GM23248 (cell line): ENCODE measurements at regions not wholly inside any gene's neighbourhood (a gene's known extent, or its start where the extent isn't known, plus 50 kb on each side); places are given as distances from the start of the nearest gene placed in this dataset.

Experiments
- DNase-seq: peaks from one replicate; pipeline ENCODE4 v3.0.0-alpha.2; 2015
- H2AFZ ChIP-seq: fragments of 200-600 bp; sonication (generic); 2 replicates; pipeline ENCODE4 v1.6.1; 2016; ENCODE audit warnings: antibody characterized with exemption
- H3F3A ChIP-seq: fragments of 200-600 bp; sonication (generic); 2 replicates; pipeline ENCODE4 v1.6.1; 2016; ENCODE audit warnings: mild to moderate bottlenecking, antibody characterized with exemption, mixed run types; ENCODE audit not compliant: insufficient read depth
- H3K27ac ChIP-seq: fragments of 200-600 bp; sonication (generic); 2 replicates; pipeline ENCODE4 v1.5.1; 2016; ENCODE audit warnings: mild to moderate bottlenecking
- H3K27me3 ChIP-seq: fragments of 200-600 bp; sonication (generic); replicated peaks from 2 replicates; pipeline ENCODE4 v1.6.1; 2016; ENCODE audit warnings: mild to moderate bottlenecking; ENCODE audit not compliant: insufficient read depth
- H3K36me3 ChIP-seq: fragments of 200-600 bp; sonication (generic); 2 replicates; pipeline ENCODE4 v1.6.1; 2016; ENCODE audit warnings: low read depth, mild to moderate bottlenecking
- H3K4me1 ChIP-seq: fragments of 200-600 bp; sonication (generic); 2 replicates; pipeline ENCODE4 v1.6.1; 2016; ENCODE audit warnings: mild to moderate bottlenecking; ENCODE audit not compliant: insufficient read depth
- H3K4me2 ChIP-seq: fragments of 200-600 bp; sonication (generic); one replicate; pipeline ENCODE4 v1.6.1; 2016; ENCODE audit warnings: mild to moderate bottlenecking; ENCODE audit not compliant: unreplicated experiment
- H3K4me3 ChIP-seq: fragments of 200-600 bp; sonication (generic); 2 replicates; pipeline ENCODE4 v1.5.1; 2016; ENCODE audit warnings: mild to moderate bottlenecking
- H3K79me2 ChIP-seq: fragments of 200-600 bp; sonication (generic); 2 replicates; pipeline ENCODE4 v1.6.1; 2016; ENCODE audit warnings: mild to moderate bottlenecking; ENCODE audit not compliant: insufficient read depth
- H3K9ac ChIP-seq: fragments of 200-600 bp; sonication (generic); 2 replicates; pipeline ENCODE4 v1.6.1; 2016; ENCODE audit warnings: mild to moderate bottlenecking
- H3K9me2 ChIP-seq: fragments of 200-600 bp; sonication (generic); 2 replicates; pipeline ENCODE4 v1.6.1; 2016; ENCODE audit warnings: mixed run types, mild to moderate bottlenecking, moderate library complexity; ENCODE audit not compliant: insufficient read depth
- H3K9me3 ChIP-seq: fragments of 200-600 bp; sonication (generic); one replicate; pipeline ENCODE4 v1.6.1; 2017; ENCODE audit warnings: low read depth
- H4K20me1 ChIP-seq: fragments of 200-600 bp; sonication (generic); 2 replicates; pipeline ENCODE4 v1.6.0; 2016; ENCODE audit not compliant: insufficient read depth
- EZH2 ChIP-seq: fragments of 200-600 bp; sonication (generic); IDR thresholded peaks from 2 replicates; pipeline ENCODE4 v1.6.1; 2018; ENCODE audit warnings: antibody characterized with exemption, mild to moderate bottlenecking; ENCODE audit not compliant: insufficient read depth, poor library complexity, severe bottlenecking
- EZH2phosphoT487 ChIP-seq: fragments of 200-600 bp; sonication (generic); IDR thresholded peaks from 2 replicates; pipeline ENCODE4 v1.6.1; 2018; ENCODE audit warnings: antibody characterized with exemption, moderate library complexity, mild to moderate bottlenecking, low read depth; ENCODE audit not compliant: insufficient read depth
- WGBS, 2 experiments: methylation state at CpG; one replicate each; pipeline ENCODE4 v1.1.6; 2015 to 2017; ENCODE audit warnings: low lambda C conversion rate in 2 of 2, low coverage in 1 of 2; ENCODE audit errors: missing lambda C conversion rate in 2 of 2; 5-methylcytosine and 5-hydroxymethylcytosine counted together
- in situ Hi-C: fragments of 300-500 bp; cut with MboI; formaldehyde crosslinking; loops from 2 replicates; pipeline ENCODE4 v1.15.0; 2020

DNA sequence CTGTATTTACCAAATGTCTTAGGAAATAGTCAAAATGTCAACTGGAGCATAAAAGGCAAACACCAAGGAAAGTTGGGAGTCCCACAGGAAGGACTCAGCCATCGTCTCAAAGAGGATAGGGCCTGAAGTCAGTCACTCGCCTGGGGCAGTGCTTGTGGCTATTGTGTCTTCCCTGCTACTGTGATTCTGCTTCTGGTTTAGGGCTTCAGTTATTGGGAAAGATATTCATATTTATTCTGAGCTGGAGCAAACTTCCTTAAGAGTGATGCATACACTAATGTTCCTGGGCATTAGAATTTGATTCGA lies 118.1 kb downstream of the EDEM1 start:
- in situ Hi-C loops = no loop called here
- 40 to 54% methylated on average over 3 of the region's 3 CpGs for WGBS, 2 experiments
- TF ChIP-seq EZH2 (no peak), EZH2phosphoT487 (no peak)

DNA sequence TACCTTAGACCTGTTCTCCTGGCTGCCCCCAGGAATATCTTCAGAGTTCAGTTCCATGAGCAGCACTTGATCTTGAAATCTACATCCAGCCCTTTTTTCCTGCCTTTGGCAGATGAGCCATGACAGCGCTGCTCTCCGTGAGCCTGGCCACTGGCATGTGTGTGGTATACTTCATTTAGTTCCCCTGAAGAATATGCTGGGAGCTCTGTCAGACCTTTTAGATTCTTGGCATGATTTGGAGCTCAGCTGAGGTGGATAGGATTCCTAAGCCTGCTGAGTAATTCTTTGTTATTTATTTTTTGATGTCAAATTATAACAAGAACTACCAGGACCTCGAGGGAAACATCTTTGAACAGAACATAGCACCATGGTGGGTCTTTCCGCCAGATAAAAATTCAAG lies 121.7 kb downstream of the EDEM1 start:
- no peak for DNase-seq
- no peak overlapping the region for H2AFZ ChIP-seq
- no peak overlapping the region for H3K27ac ChIP-seq
- H3F3A ChIP-seq = no peaks in the 10 kb centered on the region
- no peaks in the 10 kb centered on the region for H4K20me1 ChIP-seq
- in situ Hi-C loops = no loop called here
- H3K9me3 ChIP-seq = no peaks in the 10 kb centered on the region
- H3K79me2 ChIP-seq = no peaks in the 10 kb centered on the region
- H3K4me2 ChIP-seq = no peak overlapping the region
- WGBS, 2 experiments = 53 to 58% methylated on average over 4 of the region's 4 CpGs
- H3K27me3 ChIP-seq = no peaks in the 10 kb centered on the region
- no peak overlapping the region for H3K4me3 ChIP-seq
- no peaks in the 10 kb centered on the region for H3K4me1 ChIP-seq
- H3K36me3 ChIP-seq = no peaks in the 10 kb centered on the region
- H3K9me2 ChIP-seq = no peaks in the 10 kb centered on the region
- H3K9ac ChIP-seq = no peak overlapping the region
- TF ChIP-seq EZH2 = no peak
- TF ChIP-seq EZH2phosphoT487 = no peak

More for the DNA sequence above, 118.1 kb downstream of the EDEM1 start:
- DNase-seq = no peak
- H3K9ac ChIP-seq = no peak overlapping the region
- H2AFZ ChIP-seq = 0 out of 2 replicates have a peak overlapping the region, but pooled peaks have one; percentile 13
- H3K4me2 ChIP-seq = no peak overlapping the region
- no peaks in the 10 kb centered on the region for H3K79me2 ChIP-seq
- no peaks in the 10 kb centered on the region for H4K20me1 ChIP-seq
- H3K36me3 ChIP-seq = no peaks in the 10 kb centered on the region
- H3K9me2 ChIP-seq = no peaks in the 10 kb centered on the region
- H3K27me3 ChIP-seq = no peaks in the 10 kb centered on the region
- no peaks in the 10 kb centered on the region for H3K9me3 ChIP-seq
- H3K27ac ChIP-seq = no peak overlapping the region
- H3K4me3 ChIP-seq = no peak overlapping the region
- peaks cover 12% of the 10 kb centered on the region for H3K4me1 ChIP-seq
- H3F3A ChIP-seq = peaks cover 8% of the 10 kb centered on the region; the same call in 1 of the 2 replicates

DNA sequence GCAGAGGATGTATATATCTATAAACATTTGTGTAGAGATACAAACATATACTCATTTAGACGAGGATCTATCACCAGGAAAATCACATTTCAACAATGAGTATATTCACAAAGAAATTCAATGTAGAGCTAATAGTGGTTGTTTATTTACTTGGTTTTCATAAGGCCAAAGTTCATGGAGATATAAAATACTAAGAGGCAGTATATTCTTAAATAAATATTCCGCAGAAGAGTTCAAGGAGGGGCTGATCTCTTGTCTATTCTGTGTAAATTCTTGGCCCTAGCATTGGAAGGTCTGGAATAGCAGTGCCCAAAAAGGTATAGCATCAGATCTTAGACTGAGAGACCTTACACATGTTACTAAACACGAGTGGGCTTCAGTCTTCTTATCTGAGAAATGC lies 122.1 kb downstream of the EDEM1 start:
- WGBS, 2 experiments = 35 to 42% methylated on average over 3 of the region's 3 CpGs
- no peaks in the 10 kb centered on the region for H3K4me1 ChIP-seq
- in situ Hi-C loops = no loop called here

DNA sequence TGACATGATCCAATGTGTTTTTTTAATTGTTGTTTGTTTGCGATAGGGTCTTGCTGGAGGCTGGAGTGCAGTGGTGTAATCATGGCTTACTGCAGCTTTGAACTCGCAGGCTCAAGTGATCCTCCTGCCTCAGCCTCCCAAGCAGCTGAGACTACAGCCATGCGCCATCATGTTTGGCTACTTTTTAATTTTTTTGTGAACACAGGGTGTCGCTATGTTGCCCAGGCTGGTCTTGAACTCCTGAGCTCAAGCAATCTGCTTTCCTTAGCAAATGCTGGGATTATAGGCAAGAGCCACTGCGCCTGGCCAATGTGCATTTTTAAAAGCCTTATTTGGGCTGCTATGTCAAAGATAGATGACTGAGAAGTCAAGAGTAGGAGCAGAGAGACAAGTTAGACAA lies 123.0 kb downstream of the EDEM1 start:
- H3K9me3 ChIP-seq = no peaks in the 10 kb centered on the region
- in situ Hi-C loops = no loop called here
- no peaks in the 10 kb centered on the region for H3K79me2 ChIP-seq
- no peaks in the 10 kb centered on the region for H3K4me1 ChIP-seq
- no peak for DNase-seq
- H3K9ac ChIP-seq = no peak overlapping the region
- H3K4me2 ChIP-seq = no peak overlapping the region
- H4K20me1 ChIP-seq = no peaks in the 10 kb centered on the region
- no peaks in the 10 kb centered on the region for H3K27me3 ChIP-seq
- no peak overlapping the region for H3K27ac ChIP-seq
- TF ChIP-seq EZH2phosphoT487 = no peak
- TF ChIP-seq EZH2 = no peak
- H3K36me3 ChIP-seq = no peaks in the 10 kb centered on the region
- H3K9me2 ChIP-seq = no peaks in the 10 kb centered on the region
- H3K4me3 ChIP-seq = no peak overlapping the region
- no peak overlapping the region for H2AFZ ChIP-seq
- no peaks in the 10 kb centered on the region for H3F3A ChIP-seq
- 67 to 69% methylated on average over 5 of the region's 5 CpGs for WGBS, 2 experiments

More for the DNA sequence above, 122.1 kb downstream of the EDEM1 start:
- Histone ChIP-seq H3K4me2 (no peak overlapping the region), H3K9ac (no peak overlapping the region), H3F3A (no peaks in the 10 kb centered on the region), H3K27ac (no peak overlapping the region), H3K27me3 (no peaks in the 10 kb centered on the region), H2AFZ (no peak overlapping the region), H3K36me3 (no peaks in the 10 kb centered on the region), H3K9me2 (no peaks in the 10 kb centered on the region), H3K4me3 (no peak overlapping the region), H3K79me2 (no peaks in the 10 kb centered on the region), H3K9me3 (no peaks in the 10 kb centered on the region), H4K20me1 (no peaks in the 10 kb centered on the region)
- TF ChIP-seq EZH2phosphoT487 (no peak), EZH2 (no peak)
- DNase-seq = no peak

DNA sequence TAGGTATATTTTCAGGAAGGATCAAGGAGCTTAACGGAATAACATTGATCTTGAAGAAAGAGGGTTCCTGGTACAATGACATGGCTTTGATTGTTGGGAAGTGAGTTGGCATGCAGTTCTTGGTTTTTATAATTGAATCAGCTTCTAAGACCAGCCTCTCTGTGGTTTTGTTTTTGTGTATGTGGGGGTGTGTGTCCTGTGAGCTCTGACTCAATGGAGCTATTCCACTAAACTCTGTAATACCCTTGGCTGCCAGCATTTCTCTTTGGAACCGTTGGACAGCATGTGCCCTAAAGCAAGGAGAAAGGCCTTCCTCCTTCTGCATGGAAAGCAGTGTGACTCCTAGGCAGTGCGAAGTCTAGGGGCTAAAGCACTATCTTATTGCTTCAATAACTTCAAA lies 124.8 kb downstream of the EDEM1 start:
- Histone ChIP-seq H3F3A (no peaks in the 10 kb centered on the region), H3K9ac (no peak overlapping the region), H3K79me2 (no peaks in the 10 kb centered on the region), H3K9me2 (no peaks in the 10 kb centered on the region), H3K4me1 (no peaks in the 10 kb centered on the region), H3K9me3 (no peaks in the 10 kb centered on the region), H3K27ac (no peak overlapping the region), H2AFZ (no peak overlapping the region), H3K4me2 (no peak overlapping the region), H4K20me1 (no peaks in the 10 kb centered on the region), H3K27me3 (no peaks in the 10 kb centered on the region), H3K36me3 (no peaks in the 10 kb centered on the region), H3K4me3 (no peak overlapping the region)
- WGBS, 2 experiments = 46 to 54% methylated on average over 3 of the region's 3 CpGs
- no peak for TF ChIP-seq EZH2phosphoT487
- TF ChIP-seq EZH2 = no peak
- in situ Hi-C loops = no loop called here
- DNase-seq = peak; percentile 21
